ENCODE measurements at regions not wholly inside any gene's neighbourhood (a gene's known extent, or its start where the extent isn't known, plus 50 kb on each side); places are given as distances from the start of the nearest gene placed in this dataset.

DNA sequence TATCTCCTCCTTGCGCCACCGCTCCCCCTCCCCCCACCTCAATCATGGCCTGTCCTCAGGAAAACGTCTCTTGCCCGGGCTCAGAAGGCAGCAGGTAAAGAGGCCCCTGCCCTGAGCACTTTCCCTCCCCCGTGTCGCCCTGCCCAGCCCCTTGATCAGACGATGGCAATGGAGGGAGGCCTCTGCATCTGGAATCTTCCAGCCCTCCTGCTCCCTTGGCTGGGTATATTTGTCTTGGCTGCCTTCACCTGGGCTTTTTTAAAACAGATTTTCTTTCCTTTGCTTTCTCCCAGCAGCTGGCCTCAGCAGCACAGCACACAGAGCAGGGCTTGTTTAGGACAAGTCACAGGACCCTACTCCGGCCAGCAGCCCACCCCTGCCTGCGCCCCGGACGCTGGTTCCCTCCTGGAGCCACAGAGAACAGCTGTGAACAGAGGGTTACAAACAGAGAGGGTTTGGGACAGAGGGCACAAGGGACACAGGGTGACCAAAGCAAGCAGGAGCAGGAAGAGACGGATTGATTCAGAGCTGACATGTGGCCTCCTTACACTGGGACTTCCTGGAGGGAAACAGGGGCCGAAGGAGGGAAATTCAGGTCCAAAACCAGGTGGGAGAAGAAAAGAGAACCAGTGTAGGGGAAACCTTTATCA lies 78.7 kb downstream of the ISG20 start:
- no peak for DNase-seq (ENCODE audit: low read depth)
- TF ChIP-seq, protein P1, sequence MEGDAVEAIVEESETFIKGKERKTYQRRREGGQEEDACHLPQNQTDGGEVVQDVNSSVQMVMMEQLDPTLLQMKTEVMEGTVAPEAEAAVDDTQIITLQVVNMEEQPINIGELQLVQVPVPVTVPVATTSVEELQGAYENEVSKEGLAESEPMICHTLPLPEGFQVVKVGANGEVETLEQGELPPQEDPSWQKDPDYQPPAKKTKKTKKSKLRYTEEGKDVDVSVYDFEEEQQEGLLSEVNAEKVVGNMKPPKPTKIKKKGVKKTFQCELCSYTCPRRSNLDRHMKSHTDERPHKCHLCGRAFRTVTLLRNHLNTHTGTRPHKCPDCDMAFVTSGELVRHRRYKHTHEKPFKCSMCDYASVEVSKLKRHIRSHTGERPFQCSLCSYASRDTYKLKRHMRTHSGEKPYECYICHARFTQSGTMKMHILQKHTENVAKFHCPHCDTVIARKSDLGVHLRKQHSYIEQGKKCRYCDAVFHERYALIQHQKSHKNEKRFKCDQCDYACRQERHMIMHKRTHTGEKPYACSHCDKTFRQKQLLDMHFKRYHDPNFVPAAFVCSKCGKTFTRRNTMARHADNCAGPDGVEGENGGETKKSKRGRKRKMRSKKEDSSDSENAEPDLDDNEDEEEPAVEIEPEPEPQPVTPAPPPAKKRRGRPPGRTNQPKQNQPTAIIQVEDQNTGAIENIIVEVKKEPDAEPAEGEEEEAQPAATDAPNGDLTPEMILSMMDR (IDR thresholded peaks at IDR 0.05; ENCODE audit: insufficient read depth, low read depth, low read length) = no peak

GRCh38 chr15:88718731-88719130 lies 79.9 kb downstream of the ISG20 start:
- H3K4me3 ChIP-seq (ENCODE audit: low read depth, low read length) = no peak overlapping the region
- no peak for DNase-seq (ENCODE audit: low read depth)
- TF ChIP-seq, protein P1 (IDR thresholded peaks at IDR 0.05; ENCODE audit: insufficient read depth, low read depth, low read length) = no peak

More for the DNA sequence above, 78.7 kb downstream of the ISG20 start:
- H3K4me3 ChIP-seq (ENCODE audit: low read depth, low read length) = no peak overlapping the region

GRCh38 chr15:88719654-88720053 lies 80.8 kb downstream of the ISG20 start:
- DNase-seq (ENCODE audit: low read depth) = no peak
- TF ChIP-seq, protein P1 (IDR thresholded peaks at IDR 0.05; ENCODE audit: insufficient read depth, low read depth, low read length) = no peak
- H3K4me3 ChIP-seq (ENCODE audit: low read depth, low read length) = no peak overlapping the region

DNA sequence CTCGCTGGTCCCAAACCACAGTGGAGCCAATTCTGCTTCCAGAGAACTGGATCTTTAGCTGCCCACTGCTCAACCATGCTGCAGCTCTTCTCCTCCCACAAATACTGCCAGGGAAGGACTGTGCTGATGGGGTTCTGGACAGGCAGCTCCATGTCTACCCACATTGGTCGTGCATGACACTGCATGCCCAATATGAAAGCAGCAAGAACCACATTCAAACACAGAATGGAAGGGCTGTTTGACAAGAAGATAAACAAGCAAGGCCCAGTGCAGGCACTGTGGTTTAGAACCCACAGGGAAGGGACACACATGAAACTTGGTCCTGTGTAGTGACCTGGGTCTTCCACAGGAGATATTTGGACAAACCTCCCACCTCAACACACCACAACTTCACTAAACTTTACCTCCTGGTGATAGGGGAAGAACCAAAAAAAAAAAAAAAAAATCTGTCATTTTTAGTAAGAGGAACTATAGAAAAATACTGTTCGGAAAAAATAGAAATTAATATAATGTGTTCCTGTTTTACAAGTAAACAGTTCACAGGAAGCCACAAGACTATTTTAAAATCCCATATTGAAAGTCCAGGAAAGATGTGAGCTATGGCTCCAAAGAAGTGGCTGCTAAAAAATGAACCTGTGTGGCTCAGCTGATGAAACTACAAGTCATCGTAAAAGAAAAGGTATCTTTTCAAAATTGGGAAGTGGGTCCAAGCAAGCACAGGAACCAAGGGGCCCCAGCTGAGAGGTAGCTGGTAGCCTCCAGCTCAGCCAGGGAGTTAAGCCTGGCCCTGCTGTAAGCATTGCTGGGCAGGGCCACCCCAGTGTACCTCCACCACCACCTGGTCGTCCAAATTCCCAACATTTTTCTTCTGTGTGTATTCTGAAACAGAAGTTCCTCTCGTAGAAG lies 77.7 kb upstream of the ACAN start:
- no peak overlapping the region for H3K4me3 ChIP-seq (ENCODE audit: low read depth, low read length)
- TF ChIP-seq, protein P1 (IDR thresholded peaks at IDR 0.05; ENCODE audit: insufficient read depth, low read depth, low read length) = no peak
- no peak for DNase-seq (ENCODE audit: low read depth)

GRCh38 chr15:88727439-88727838 lies 75.8 kb upstream of the ACAN start:
- TF ChIP-seq, protein P1 (IDR thresholded peaks at IDR 0.05; ENCODE audit: insufficient read depth, low read depth, low read length) = no peak
- no peak overlapping the region for H3K4me3 ChIP-seq (ENCODE audit: low read depth, low read length)
- DNase-seq (ENCODE audit: low read depth) = no peak

DNA sequence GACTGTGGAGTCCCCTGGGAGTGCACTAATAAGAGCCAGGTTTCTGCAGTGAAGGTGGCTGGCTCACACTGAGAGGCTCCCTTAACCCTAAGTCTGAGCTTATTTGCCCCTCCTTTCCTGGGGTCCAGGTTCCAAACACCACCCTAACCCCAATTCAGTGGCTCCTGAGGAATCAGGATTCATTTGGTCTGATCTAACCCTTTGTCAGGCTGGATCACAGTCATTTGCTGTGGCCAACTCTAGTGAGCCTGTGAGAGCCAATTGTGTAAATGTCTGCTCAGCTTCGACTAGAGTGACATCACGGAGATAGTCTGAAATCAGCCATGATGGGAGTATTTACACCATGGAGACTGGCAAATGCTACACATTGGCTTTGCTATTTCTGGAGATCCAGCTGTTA lies 73.7 kb upstream of the ACAN start:
- DNase-seq (ENCODE audit: low read depth) = no peak
- H3K4me3 ChIP-seq (ENCODE audit: low read depth, low read length) = no peak overlapping the region
- TF ChIP-seq, protein P1 (IDR thresholded peaks at IDR 0.05; ENCODE audit: insufficient read depth, low read depth, low read length) = no peak

Data from fibroblast of villous mesenchyme (primary cell).